ENCODE measurements at regions not wholly inside any gene's neighbourhood (a gene's known extent, or its start where the extent isn't known, plus 50 kb on each side); places are given as distances from the start of the nearest gene placed in this dataset.

GRCh38 chr2:76160670-76161069, 450.0 kb upstream of the GCFC2 start:
- TF ChIP-seq POLR2A (IDR thresholded peaks at IDR 0.05; ENCODE audit: low read length) (no peak), GATA1 (IDR thresholded peaks at IDR 0.05; ENCODE audit: low read depth, low read length) (no peak)

Data from erythroblast (primary cell).